Muscle of leg (tissue), 3 donors: ENCODE measurements at regions not wholly inside any gene's neighbourhood (a gene's known extent, or its start where the extent isn't known, plus 50 kb on each side); places are given as distances from the start of the nearest gene placed in this dataset.

Experiments
- DNase-seq: peaks from one replicate; pipeline ENCODE4 v3.0.0; 2013
- H3K27ac ChIP-seq: one replicate; pipeline ENCODE4 v1.5.1; 2013; ENCODE audit warnings: mild to moderate bottlenecking, low read length, control low read depth
- H3K27me3 ChIP-seq: one replicate; pipeline ENCODE4 v1.6.1; 2013; ENCODE audit warnings: low read length; ENCODE audit not compliant: control insufficient read depth, insufficient read depth
- H3K36me3 ChIP-seq: one replicate; pipeline ENCODE4 v1.6.1; 2013; ENCODE audit warnings: low read length; ENCODE audit not compliant: control insufficient read depth, insufficient read depth
- H3K4me1 ChIP-seq: one replicate; pipeline ENCODE4 v1.6.1; 2013; ENCODE audit warnings: low read length; ENCODE audit not compliant: control insufficient read depth, insufficient read depth
- H3K4me3 ChIP-seq: one replicate; pipeline ENCODE4 v1.5.1; 2013; ENCODE audit warnings: low read length, control low read depth
- H3K9me3 ChIP-seq: replicated peaks from 2 replicates; pipeline ENCODE4 v1.6.1; 2013; ENCODE audit warnings: low read depth, low read length; ENCODE audit not compliant: control insufficient read depth
- WGBS: methylation state at CpG from one replicate; pipeline ENCODE4 v1.1.5; 2013; ENCODE audit warnings: missing lambda C conversion rate; ENCODE audit not compliant: insufficient coverage; 5-methylcytosine and 5-hydroxymethylcytosine counted together

DNA sequence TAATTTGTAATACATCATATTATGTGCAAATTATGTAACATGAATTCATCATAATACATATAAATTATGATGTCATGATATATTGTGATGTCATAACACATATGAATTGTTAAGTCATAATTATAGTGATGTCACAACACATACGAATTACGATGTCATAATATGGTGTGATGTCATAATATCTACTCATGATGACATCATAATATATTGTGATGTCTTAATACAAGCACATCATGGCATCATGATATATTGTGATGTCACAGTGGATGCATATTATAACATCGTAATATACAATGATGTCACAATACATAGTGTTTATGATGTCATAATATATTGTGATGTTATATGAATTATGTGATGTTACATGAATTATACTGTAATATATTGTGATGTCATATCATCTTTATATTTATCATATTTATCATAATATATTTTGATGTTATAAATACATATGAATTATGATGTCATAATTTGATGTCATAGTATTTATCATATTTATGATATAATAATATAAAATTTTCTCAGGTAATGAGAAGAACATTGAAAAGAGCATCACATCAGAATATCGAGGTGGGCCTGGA is 1793.0 kb downstream of the TP53TG3F start:
- H3K36me3 ChIP-seq, result no peaks in the 10 kb centered on the region
- H3K27me3 ChIP-seq, result no peaks in the 10 kb centered on the region

DNA sequence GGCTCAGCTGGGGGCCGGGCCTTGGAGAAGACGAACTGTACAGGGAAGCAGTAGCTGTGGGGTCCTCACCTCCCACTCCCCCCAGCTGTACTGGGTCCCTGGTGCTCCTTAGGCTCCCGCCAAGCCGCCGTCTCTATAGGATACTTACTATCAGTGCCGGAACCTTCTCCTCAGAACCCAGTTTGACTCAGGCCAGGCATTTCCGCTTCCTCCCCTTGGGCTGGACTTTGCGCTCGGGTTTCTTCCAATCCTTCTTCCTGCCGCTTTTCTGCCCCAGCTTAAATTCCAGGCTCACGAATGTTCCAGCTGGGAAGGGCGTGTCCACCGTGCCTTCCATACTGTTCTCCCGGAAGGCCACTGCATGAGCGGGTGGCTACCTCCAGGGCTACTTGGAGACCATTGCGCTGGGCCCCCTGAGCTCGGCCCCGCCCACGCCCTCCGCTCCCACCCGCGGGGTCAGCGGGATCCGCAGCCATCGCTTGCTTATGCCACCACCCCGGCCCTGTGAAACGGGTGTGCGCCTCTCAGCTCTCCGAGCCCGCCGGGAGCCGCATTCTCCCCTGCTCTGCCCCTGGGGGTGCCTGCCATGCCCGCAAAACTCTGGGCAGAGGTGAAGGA is 1795.9 kb downstream of the TP53TG3F start:
- no peak overlapping the region for H3K4me3 ChIP-seq
- WGBS, result 60% methylated on average over 33 of the region's 33 CpGs
- no peak overlapping the region for H3K27ac ChIP-seq
- H3K36me3 ChIP-seq, result no peaks in the 10 kb centered on the region
- H3K27me3 ChIP-seq, result no peaks in the 10 kb centered on the region
- no peak for DNase-seq
- H3K9me3 ChIP-seq, result peaks cover 25% of the 10 kb centered on the region
- H3K4me1 ChIP-seq, result no peaks in the 10 kb centered on the region

More for the DNA sequence above, 1793.0 kb downstream of the TP53TG3F start:
- no peak for DNase-seq
- Histone ChIP-seq H3K4me1 (no peaks in the 10 kb centered on the region), H3K9me3 (peaks cover 22% of the 10 kb centered on the region), H3K27ac (no peak overlapping the region), H3K4me3 (no peak overlapping the region)
- no CpG with 5 or more reads among the region's 4 CpGs for WGBS

DNA sequence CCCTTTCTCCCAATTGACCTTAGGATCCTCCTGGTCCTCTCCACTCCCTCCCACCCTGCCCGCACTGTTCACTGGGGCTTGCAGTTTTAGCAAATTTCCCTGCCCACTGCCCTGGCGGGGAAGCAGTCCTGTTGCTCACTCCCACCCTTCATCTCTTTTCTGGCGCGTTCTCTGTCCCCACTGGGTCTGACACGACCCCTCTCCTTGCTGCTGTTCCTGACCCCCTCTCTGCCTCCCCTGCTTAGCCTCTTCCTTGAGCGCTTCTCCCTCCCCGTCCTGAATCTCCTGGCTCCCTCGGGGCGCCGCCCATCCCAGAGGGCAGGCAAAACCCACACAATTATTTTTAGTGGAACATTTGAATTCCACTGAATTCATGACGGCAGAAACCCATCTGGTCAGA is 1796.4 kb downstream of the TP53TG3F start:
- peaks cover 24% of the 10 kb centered on the region for H3K9me3 ChIP-seq
- H3K27ac ChIP-seq, result no peak overlapping the region
- H3K27me3 ChIP-seq, result no peaks in the 10 kb centered on the region
- no peaks in the 10 kb centered on the region for H3K36me3 ChIP-seq
- WGBS, result 38% methylated on average over 10 of the region's 11 CpGs
- no peaks in the 10 kb centered on the region for H3K4me1 ChIP-seq
- H3K4me3 ChIP-seq, result no peak overlapping the region
- DNase-seq, result no peak

DNA sequence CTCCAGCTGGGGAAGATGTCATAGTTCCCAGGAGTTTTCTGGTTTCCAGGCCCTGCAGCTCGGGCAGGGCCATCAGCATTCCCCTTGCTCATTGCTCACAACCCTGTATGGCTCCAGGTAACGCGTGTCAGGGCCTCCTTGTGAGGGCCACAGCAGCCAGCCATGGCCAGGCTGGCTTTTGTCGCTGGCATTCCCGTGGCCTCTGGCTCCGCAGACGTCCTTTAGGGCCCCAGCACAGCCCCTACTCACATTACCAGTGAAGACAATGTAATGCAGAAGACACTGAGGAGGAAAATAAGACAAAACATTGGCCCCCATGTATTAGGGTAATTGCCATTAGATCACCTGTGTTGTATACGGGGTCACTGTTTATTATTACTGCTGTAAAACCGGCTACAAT is 1799.0 kb downstream of the TP53TG3F start:
- no peak overlapping the region for H3K4me3 ChIP-seq
- H3K4me1 ChIP-seq, result no peaks in the 10 kb centered on the region
- H3K36me3 ChIP-seq, result no peaks in the 10 kb centered on the region
- H3K27me3 ChIP-seq, result no peaks in the 10 kb centered on the region
- no peak overlapping the region for H3K27ac ChIP-seq
- peaks cover 22% of the 10 kb centered on the region for H3K9me3 ChIP-seq
- DNase-seq, result no peak
- 73% methylated on average over 7 of the region's 9 CpGs for WGBS

DNA sequence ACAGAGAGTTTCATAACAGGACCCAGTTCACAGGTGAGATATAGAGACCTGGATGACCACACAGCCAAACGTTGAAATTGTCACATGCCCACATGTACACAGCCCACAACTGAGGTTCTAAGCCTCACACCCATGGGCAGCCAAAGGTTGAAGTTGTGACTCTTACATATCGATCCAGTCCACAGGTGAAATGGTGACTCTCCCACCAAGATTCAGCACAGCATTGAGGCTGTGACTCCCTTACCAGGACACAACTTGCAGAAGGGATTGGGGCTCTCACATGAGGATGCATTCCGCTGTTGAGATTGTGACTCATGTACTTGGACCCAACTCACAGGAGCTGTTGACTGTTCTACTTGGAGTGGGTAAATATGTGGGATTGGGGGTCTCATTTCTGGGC is 1836.4 kb downstream of the TP53TG3F start:
- H3K27ac ChIP-seq, result no peak overlapping the region
- no peak for DNase-seq
- H3K4me3 ChIP-seq, result no peak overlapping the region
- H3K9me3 ChIP-seq, result peaks cover 39% of the 10 kb centered on the region
- H3K4me1 ChIP-seq, result no peaks in the 10 kb centered on the region
- WGBS, result 83% methylated on average over 1 of the region's 3 CpGs
- H3K27me3 ChIP-seq, result no peaks in the 10 kb centered on the region
- H3K36me3 ChIP-seq, result no peaks in the 10 kb centered on the region

DNA sequence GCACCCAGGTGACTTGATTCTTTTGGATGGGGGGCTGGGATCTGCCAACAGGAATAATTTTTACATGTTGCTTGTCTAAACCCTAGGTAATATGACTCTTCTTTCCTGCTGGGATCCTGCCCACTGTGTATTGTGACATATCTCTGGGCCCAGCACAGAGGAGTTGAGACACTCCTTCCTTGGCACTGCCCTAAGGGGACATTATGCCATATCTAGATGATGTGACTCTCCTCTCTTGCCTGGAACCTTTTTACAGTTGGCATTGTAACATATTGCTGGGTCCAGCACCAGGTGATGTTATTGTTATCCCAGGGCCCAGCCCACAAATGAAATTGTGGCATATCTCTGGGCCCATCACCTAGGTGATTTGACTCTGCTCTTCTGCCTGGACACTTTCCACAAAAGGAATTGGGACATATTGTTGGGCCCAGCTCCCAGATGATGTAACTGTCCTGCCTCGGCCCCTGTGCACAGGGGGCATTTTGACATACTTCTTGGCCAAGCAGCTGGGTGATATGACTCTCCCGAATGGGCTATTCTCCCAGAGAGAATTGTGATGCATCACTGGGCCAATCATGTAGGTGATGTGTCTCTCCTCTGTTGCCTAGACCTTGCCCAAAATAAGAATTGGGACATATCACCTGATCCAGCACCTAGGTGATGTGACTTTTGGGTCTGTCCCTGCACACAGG is 1837.7 kb downstream of the TP53TG3F start:
- no peak for DNase-seq
- H3K9me3 ChIP-seq, result peaks cover 44% of the 10 kb centered on the region
- H3K27ac ChIP-seq, result no peak overlapping the region
- no peaks in the 10 kb centered on the region for H3K36me3 ChIP-seq
- no peaks in the 10 kb centered on the region for H3K27me3 ChIP-seq
- H3K4me3 ChIP-seq, result no peak overlapping the region
- H3K4me1 ChIP-seq, result no peaks in the 10 kb centered on the region
- 13% methylated on average over 1 of the region's 2 CpGs for WGBS

DNA sequence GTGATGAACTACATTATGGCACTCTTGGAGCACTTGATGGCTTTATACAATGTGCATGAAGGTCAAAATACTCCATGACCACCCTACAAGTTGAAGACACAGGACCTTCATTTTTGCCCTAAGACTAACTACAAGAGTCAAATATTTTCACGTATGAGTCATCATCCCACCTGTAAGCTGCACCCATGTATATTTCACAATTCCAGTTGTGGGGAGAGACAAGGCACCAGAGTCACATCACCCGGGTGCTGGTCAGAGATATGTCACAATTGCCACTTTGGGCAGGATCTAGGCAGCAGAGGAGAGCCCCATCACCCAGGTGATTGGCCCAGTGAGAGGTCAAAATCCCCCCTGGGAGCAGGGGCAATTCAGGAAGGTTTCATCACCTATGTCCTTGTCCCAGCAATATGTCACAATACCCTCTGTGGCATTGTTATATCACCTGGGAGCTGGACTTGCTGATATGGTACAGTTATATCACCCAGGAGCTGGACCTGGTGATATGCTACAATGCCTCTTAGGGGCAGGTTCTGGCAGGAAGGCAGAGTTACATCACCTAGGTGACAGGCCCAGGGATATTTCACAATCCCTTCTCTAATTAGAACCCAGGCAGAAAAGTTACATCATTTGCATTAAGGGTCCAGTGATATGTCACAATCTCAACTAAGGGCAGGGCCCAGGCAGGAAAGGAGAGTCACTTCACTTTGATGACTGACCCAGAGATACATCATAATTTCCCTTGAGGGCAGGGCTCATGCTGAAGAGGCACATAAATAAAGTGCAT is 1839.2 kb downstream of the TP53TG3F start:
- H3K9me3 ChIP-seq, result peaks cover 50% of the 10 kb centered on the region
- H3K27me3 ChIP-seq, result no peaks in the 10 kb centered on the region
- WGBS, result 50% methylated on average over 1 of the region's 2 CpGs
- H3K4me3 ChIP-seq, result no peak overlapping the region
- no peak for DNase-seq
- H3K4me1 ChIP-seq, result no peaks in the 10 kb centered on the region
- no peaks in the 10 kb centered on the region for H3K36me3 ChIP-seq
- H3K27ac ChIP-seq, result no peak overlapping the region

DNA sequence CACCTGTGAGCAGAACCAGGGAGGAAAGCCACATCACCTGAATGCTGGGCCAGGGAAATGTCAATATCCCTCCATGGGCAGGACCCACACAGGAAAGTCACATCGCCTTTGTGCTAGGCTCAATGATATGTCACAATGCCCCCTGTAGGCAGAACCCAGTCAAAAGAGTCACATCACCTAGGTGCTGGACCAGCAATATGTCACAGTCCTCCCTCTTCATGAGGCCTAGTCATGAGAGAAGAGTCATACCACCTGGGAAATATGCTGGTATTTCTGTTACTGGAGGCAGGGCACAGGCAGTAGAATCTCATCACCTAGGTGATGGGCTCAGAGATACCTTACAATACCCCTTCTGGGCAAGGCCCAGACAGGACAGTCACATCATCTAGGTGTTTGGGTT is 1843.4 kb downstream of the TP53TG3F start:
- Histone ChIP-seq H3K27me3 (no peaks in the 10 kb centered on the region), H3K4me1 (no peaks in the 10 kb centered on the region), H3K36me3 (no peaks in the 10 kb centered on the region), H3K27ac (no peak overlapping the region), H3K9me3 (peaks cover 51% of the 10 kb centered on the region), H3K4me3 (no peak overlapping the region)
- DNase-seq, result no peak
- WGBS, result 33% methylated on average over 1 of the region's 1 CpG

DNA sequence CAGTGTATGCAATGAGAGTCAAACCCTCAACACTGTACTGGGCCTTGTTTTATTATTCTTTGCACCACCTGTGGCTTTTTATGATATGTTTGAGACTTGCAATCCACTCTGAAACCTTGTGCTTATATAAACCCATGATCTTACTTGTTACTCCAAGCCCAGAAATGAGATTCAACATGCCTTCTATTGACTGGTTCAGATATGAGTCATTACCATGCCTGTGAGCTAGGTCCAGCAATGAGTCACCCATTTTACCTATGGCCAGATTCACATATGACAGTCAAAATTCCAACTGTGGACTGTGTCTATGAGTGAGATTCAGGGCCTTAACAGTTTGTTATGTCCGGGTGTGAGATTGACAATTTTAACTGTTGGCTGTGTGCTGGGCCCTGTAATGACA is 1846.1 kb downstream of the TP53TG3F start:
- Histone ChIP-seq H3K27ac (no peak overlapping the region), H3K4me1 (no peaks in the 10 kb centered on the region), H3K27me3 (no peaks in the 10 kb centered on the region), H3K9me3 (peaks cover 52% of the 10 kb centered on the region), H3K36me3 (no peaks in the 10 kb centered on the region), H3K4me3 (no peak overlapping the region)
- no peak for DNase-seq
- no CpG with 5 or more reads among the region's 1 CpG for WGBS

DNA sequence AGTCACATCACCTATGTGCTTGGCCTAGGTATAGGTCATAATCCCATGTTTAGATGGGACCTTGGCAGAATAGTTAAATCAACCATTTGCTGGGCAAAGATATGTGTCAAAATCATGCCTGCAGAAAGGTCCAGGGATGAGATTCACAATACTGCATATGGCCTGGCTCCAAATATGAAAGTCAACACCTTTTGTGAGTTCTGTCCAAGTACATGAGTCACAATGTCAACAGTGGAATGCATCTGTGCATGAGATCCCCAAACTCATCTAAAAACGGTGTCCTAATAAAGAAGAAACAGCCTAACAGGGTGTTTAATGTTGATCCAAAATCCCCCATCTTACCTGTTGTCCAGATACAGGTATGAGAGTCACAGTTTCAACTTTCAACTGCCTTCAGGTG is 1847.5 kb downstream of the TP53TG3F start:
- DNase-seq, result no peak
- Histone ChIP-seq H3K9me3 (peaks cover 51% of the 10 kb centered on the region), H3K4me3 (no peak overlapping the region), H3K36me3 (no peaks in the 10 kb centered on the region), H3K27ac (no peak overlapping the region), H3K4me1 (no peaks in the 10 kb centered on the region), H3K27me3 (no peaks in the 10 kb centered on the region)
- no CpG with 5 or more reads among the region's 1 CpG for WGBS
